WTC11 (cell line): ENCODE measurements at regions not wholly inside any gene's neighbourhood (a gene's known extent, or its start where the extent isn't known, plus 50 kb on each side); places are given as distances from the start of the nearest gene placed in this dataset.

ENCODE experiments used
- ATAC-seq: fragments of 200-7000 bp; cut with Tn5 transposase; 2 replicates; pipeline ENCODE4 v1.10.0; 2021; ENCODE audit warnings: mild to moderate bottlenecking, moderate library complexity
- CTCF ChIA-PET: fragments of 300-600 bp; sonication (Branson Sonifier 250); formaldehyde crosslinking; loops from one replicate; lab custom pipeline; 2021; ENCODE audit warnings: antibody characterized with exemption; lab: Charles Lee
- POLR2A ChIA-PET: fragments of 350-600 bp; sonication (Branson Sonifier 250); formaldehyde crosslinking; loops from one replicate; lab custom pipeline; 2021; ENCODE audit warnings: antibody characterized with exemption; lab: Charles Lee
- DNase-seq: peaks from one replicate; pipeline ENCODE4 v3.0.0; 2021; ENCODE audit warnings: low spot score
- H3K27ac Mint-ChIP-seq: 2 replicates; pipeline ENCODE4 v1.8.0; 2021; ENCODE audit warnings: mixed read lengths
- H3K27me3 Mint-ChIP-seq: 2 replicates; pipeline ENCODE4 v1.8.0; 2021; ENCODE audit warnings: low read depth, mild to moderate bottlenecking, moderate library complexity, mixed read lengths
- H3K36me3 Mint-ChIP-seq: 2 replicates; pipeline ENCODE4 v1.8.0; 2021; ENCODE audit warnings: mixed read lengths
- H3K4me1 Mint-ChIP-seq: 2 replicates; pipeline ENCODE4 v1.8.0; 2022; ENCODE audit warnings: mixed read lengths
- H3K4me3 Mint-ChIP-seq: 2 replicates; pipeline ENCODE4 v1.8.0; 2021; ENCODE audit warnings: mild to moderate bottlenecking, moderate library complexity, mixed read lengths
- H3K9me3 Mint-ChIP-seq: 2 replicates; pipeline ENCODE4 v1.8.0; 2021; ENCODE audit warnings: mixed read lengths
- ARID4B ChIP-seq: sonication (generic); formaldehyde crosslinking; IDR thresholded peaks from 2 replicates; pipeline ENCODE4 v1.8.0; 2023; ENCODE audit warnings: missing genetic modification reagents, mild to moderate bottlenecking, borderline replicate concordance
- CDX4 ChIP-seq: fragments of 250-450 bp; sonication (Bioruptor Pico); IDR thresholded peaks from 2 replicates; pipeline ENCODE4 v1.9.0; 2021; ENCODE audit warnings: moderate library complexity, mild to moderate bottlenecking, inconsistent platforms, borderline replicate concordance
- CTCF ChIP-seq: fragments of 200-600 bp; IDR thresholded peaks from 2 replicates; pipeline ENCODE4 v1.8.0; 2022; ENCODE audit warnings: antibody characterized with exemption
- ELF4 ChIP-seq: sonication (generic); formaldehyde crosslinking; IDR thresholded peaks from 2 replicates; pipeline ENCODE4 v1.8.1; 2022; ENCODE audit warnings: low read depth, mild to moderate bottlenecking, moderate library complexity, missing genetic modification reagents
- FOXK1 ChIP-seq: sonication (generic); formaldehyde crosslinking; IDR thresholded peaks from 2 replicates; pipeline ENCODE4 v1.8.0; 2022; ENCODE audit warnings: mild to moderate bottlenecking, moderate library complexity, missing genetic modification reagents
- IRF2 ChIP-seq: sonication (generic); formaldehyde crosslinking; IDR thresholded peaks from 2 replicates; pipeline ENCODE4 v1.8.0; 2022; ENCODE audit warnings: low read depth, missing genetic modification reagents, borderline replicate concordance
- NR3C1 ChIP-seq: sonication (generic); formaldehyde crosslinking; conservative IDR thresholded peaks from 2 replicates; pipeline ENCODE4 v1.8.1; 2023; ENCODE audit warnings: low read depth, mild to moderate bottlenecking, missing genetic modification reagents
- ZNF138 ChIP-seq: sonication (generic); formaldehyde crosslinking; conservative IDR thresholded peaks from 2 replicates; pipeline ENCODE4 v1.8.1; 2022; ENCODE audit warnings: mild to moderate bottlenecking, moderate library complexity, missing genetic modification reagents
- ZNF232 ChIP-seq: sonication (generic); formaldehyde crosslinking; IDR thresholded peaks from 2 replicates; pipeline ENCODE4 v1.8.0; 2022; ENCODE audit warnings: mild to moderate bottlenecking, missing genetic modification reagents
- ZNF281 ChIP-seq: sonication (generic); formaldehyde crosslinking; IDR thresholded peaks from 2 replicates; pipeline ENCODE4 v1.8.0; 2023; ENCODE audit warnings: mild to moderate bottlenecking, missing genetic modification reagents
- ZNF532 ChIP-seq: fragments of 250-450 bp; sonication (Bioruptor Pico); IDR thresholded peaks from 2 replicates; pipeline ENCODE4 v1.9.0; 2021; ENCODE audit warnings: mild to moderate bottlenecking, borderline replicate concordance

GRCh38 chr10:118914629-118915028, 114.9 kb upstream of the NANOS1 start (continued):
- TF ChIP-seq ZNF532 (CRISPR knock-in tag) (no peak), ELF4 (CRISPR knock-in tag) (no peak), CTCF (no peak), CDX4 (CRISPR knock-in tag) (no peak), NR3C1 (CRISPR knock-in tag) (no peak), IRF2 (no peak), ZNF138 (CRISPR knock-in tag) (no peak)

- Mint-ChIP-seq H3K9me3 (no peaks in the 10 kb centered on the region), H3K4me3 (no peak overlapping the region), H3K4me1 (peaks cover 4% of the 10 kb centered on the region), H3K27ac (no peak overlapping the region), H3K36me3 (no peaks in the 10 kb centered on the region), H3K27me3 (no peaks in the 10 kb centered on the region)
- TF ChIP-seq ARID4B (CRISPR knock-in tag) (no peak), ZNF232 (CRISPR knock-in tag) (no peak), ZNF281 (no peak), FOXK1 (CRISPR knock-in tag) (no peak)
- DNase-seq = no peak
- ChIA-PET POLR2A (no interaction called here), CTCF (no interaction called here)
- ATAC-seq = no peak
Observed at GRCh38 chr10:118915161-118915560, 114.4 kb upstream of the NANOS1 start.
